A549 (cell line): ENCODE measurements at regions not wholly inside any gene's neighbourhood (a gene's known extent, or its start where the extent isn't known, plus 50 kb on each side); places are given as distances from the start of the nearest gene placed in this dataset.

Experiments
- ATAC-seq, 2 experiments: fragments of 200-7000 bp in 1 of 2; fragments of >200 bp in 1 of 2; cut with Nextera tagmentation in 1 of 2; cut with Tn5 transposase in 1 of 2; 3 replicates each; pipeline versions ENCODE4 v1.8.0 to v1.9.1; 2018 to 2020; ENCODE audit warnings: mild to moderate bottlenecking in 1 of 2, moderate library complexity in 1 of 2
- CTCF ChIA-PET: fragments of 300-600 bp; sonication (Branson Sonifier 250); formaldehyde crosslinking; extraction: SDS; loops from one replicate; lab custom pipeline; 2021; ENCODE audit warnings: antibody characterized with exemption, inconsistent platforms; lab: Yijun Ruan, JAX
- POLR2A ChIA-PET: fragments of 350-600 bp; formaldehyde crosslinking; extraction: SDS; loops from one replicate; lab custom pipeline; 2021; ENCODE audit warnings: antibody characterized with exemption, inconsistent platforms; lab: Yijun Ruan, JAX
- DNase-seq, 2 experiments: peaks; one replicate each; pipeline versions ENCODE4 v3.0.0 to v3.0.0-alpha.2; 2011 to 2016; ENCODE audit warnings: low read depth in 1 of 2, low spot score in 1 of 2
- FAIRE-seq: peaks from 2 replicates; lab custom pipeline; 2011; peaks lifted over from hg19 to GRCh38; lab: Jason Lieb, UNC
- H3K27ac ChIP-seq, 2 experiments: fragments of >200 bp; sonication (Bioruptor Twin); formaldehyde crosslinking; 3 replicates each; pipeline ENCODE4 v1.5.1; 2016 to 2017
- H3K4me1 ChIP-seq: fragments of >200 bp; sonication (Bioruptor Twin); formaldehyde crosslinking; 3 replicates; pipeline ENCODE4 v1.6.1; 2016
- H3K4me2 ChIP-seq: fragments of >200 bp; sonication (Bioruptor Twin); formaldehyde crosslinking; 3 replicates; pipeline ENCODE4 v1.6.1; 2016
- H3K4me3 ChIP-seq: fragments of >200 bp; sonication (Bioruptor Twin); formaldehyde crosslinking; 3 replicates; pipeline ENCODE4 v1.5.1; 2016
- H3K9me3 ChIP-seq: fragments of >200 bp; sonication (Bioruptor Twin); formaldehyde crosslinking; 3 replicates; pipeline ENCODE4 v1.6.1; 2016
- BHLHE40 ChIP-seq: IDR thresholded peaks from 2 replicates; pipeline ENCODE4 v1.6.1; 2012; ENCODE audit warnings: low read depth, low read length, inconsistent platforms
- CBX8 ChIP-seq: fragments of 200-600 bp; sonication (generic); IDR thresholded peaks from 2 replicates; pipeline ENCODE4 v1.6.1; 2016
- CEBPB ChIP-seq, 2 experiments: fragments of >200 bp in 1 of 2; sonication (Bioruptor Twin) in 1 of 2; formaldehyde crosslinking in 1 of 2; IDR thresholded peaks; 2 replicates each; pipeline ENCODE4 v1.6.1; 2012 to 2016
- EP300 ChIP-seq, 2 experiments: fragments of >200 bp; sonication (Bioruptor Twin); formaldehyde crosslinking; IDR thresholded peaks; 2 replicates in 1 of 2; 3 replicates in 1 of 2; pipeline ENCODE4 v1.6.1; 2016 to 2017
- FOXS1 ChIP-seq: fragments of 250-450 bp; sonication (Bioruptor Pico); IDR thresholded peaks from 2 replicates; pipeline ENCODE4 v1.5.0; 2020; ENCODE audit warnings: mild to moderate bottlenecking, moderate library complexity
- HEYL ChIP-seq: fragments of 250-450 bp; sonication (Bioruptor Pico); IDR thresholded peaks from 2 replicates; pipeline ENCODE4 v1.8.0; 2021; ENCODE audit warnings: mild to moderate bottlenecking, moderate library complexity
- HOXB13 ChIP-seq: fragments of 250-450 bp; sonication (Bioruptor Pico); IDR thresholded peaks from 2 replicates; pipeline ENCODE4 v1.5.0; 2020; ENCODE audit warnings: low read depth, mild to moderate bottlenecking, moderate library complexity
- JUNB ChIP-seq: fragments of >200 bp; sonication (Bioruptor Twin); formaldehyde crosslinking; IDR thresholded peaks from 2 replicates; pipeline ENCODE4 v1.6.1; 2016
- KDM1A ChIP-seq: fragments of 200-600 bp; sonication (generic); IDR thresholded peaks from 2 replicates; pipeline ENCODE4 v1.6.1; 2016; ENCODE audit warnings: low read depth, mild to moderate bottlenecking
- KDM5A ChIP-seq: fragments of 200-600 bp; sonication (generic); IDR thresholded peaks from 2 replicates; pipeline ENCODE4 v1.6.1; 2016; ENCODE audit warnings: antibody characterized with exemption, mild to moderate bottlenecking
- MAFK ChIP-seq: fragments of 450-650 bp; IDR thresholded peaks from 2 replicates; pipeline ENCODE4 v1.6.1; 2014; ENCODE audit not compliant: partially characterized antibody
- NFE2L2 ChIP-seq: fragments of 150-350 bp; conservative IDR thresholded peaks from 2 replicates; pipeline ENCODE4 v1.6.1; 2014; ENCODE audit warnings: low read length
- RAD21 ChIP-seq, 2 experiments: fragments of >200 bp in 1 of 2; sonication (Bioruptor Twin) in 1 of 2; formaldehyde crosslinking in 1 of 2; IDR thresholded peaks in 1 of 2; conservative IDR thresholded peaks in 1 of 2; 2 replicates in 1 of 2; 3 replicates in 1 of 2; pipeline ENCODE4 v1.6.1; 2012 to 2018; ENCODE audit warnings: inconsistent platforms in 1 of 2
- TP53 ChIP-seq: fragments of 250-450 bp; sonication (Bioruptor Pico); IDR thresholded peaks from 2 replicates; pipeline ENCODE4 v1.5.0; 2021; ENCODE audit warnings: mild to moderate bottlenecking, moderate library complexity
- ZFP36 ChIP-seq: fragments of 450-650 bp; IDR thresholded peaks from 2 replicates; pipeline ENCODE4 v1.6.1; 2014; ENCODE audit warnings: borderline replicate concordance; ENCODE audit not compliant: partially characterized antibody
- ZSCAN20 ChIP-seq: fragments of 250-450 bp; sonication (Bioruptor Pico); IDR thresholded peaks from 2 replicates; pipeline ENCODE4 v1.8.0; 2022; ENCODE audit warnings: mild to moderate bottlenecking, moderate library complexity
- WGBS: methylation state at CpG from one replicate; pipeline ENCODE4 v1.1.6; 2017; ENCODE audit errors: missing lambda C conversion rate; 5-methylcytosine and 5-hydroxymethylcytosine counted together
- TF ChIP-seq, protein P1 (sequence below): fragments of 150-350 bp; IDR thresholded peaks from 2 replicates; pipeline ENCODE4 v1.6.1; 2014; ENCODE audit warnings: low read depth, mild to moderate bottlenecking, low read length
- TF ChIP-seq, protein P2 (sequence below): IDR thresholded peaks from 2 replicates; pipeline ENCODE4 v1.6.1; 2012
- TF ChIP-seq, protein P3 (sequence below): fragments of 450-650 bp; IDR thresholded peaks from 2 replicates; pipeline ENCODE4 v1.6.1; 2014; ENCODE audit warnings: antibody characterized with exemption
- TF ChIP-seq, protein P4 (sequence below): fragments of >200 bp; sonication (Bioruptor Twin); formaldehyde crosslinking; IDR thresholded peaks from 3 replicates; pipeline ENCODE4 v1.6.1; 2016
- TF ChIP-seq, protein P5 (sequence below): IDR thresholded peaks from 2 replicates; pipeline ENCODE4 v1.6.1; 2012; ENCODE audit warnings: low read depth, borderline replicate concordance
- TF ChIP-seq, protein P6 (sequence below): fragments of >200 bp; sonication (Bioruptor Twin); formaldehyde crosslinking; IDR thresholded peaks from 3 replicates; pipeline ENCODE4 v1.5.1; 2016

DNA sequence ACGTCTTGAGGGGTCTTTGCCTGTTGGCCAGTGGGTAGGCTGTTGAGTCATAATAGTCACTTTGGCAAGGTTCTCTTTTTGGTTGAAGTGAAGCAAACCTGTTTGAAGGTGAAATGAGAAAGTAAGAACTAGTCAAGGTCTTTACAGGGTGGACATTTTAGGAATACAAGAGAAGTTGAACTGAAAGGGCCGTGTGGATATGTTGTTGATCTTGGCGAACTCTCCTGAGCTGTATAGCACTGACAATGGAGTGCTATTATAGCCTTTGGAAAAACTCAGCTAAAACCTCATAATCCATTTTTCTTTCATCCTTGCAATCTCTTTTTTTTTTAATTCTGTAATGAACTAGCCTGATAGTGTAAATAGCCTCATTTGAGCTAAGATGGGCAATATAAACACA, 248.1 kb downstream of the MEIS1 start:
- H3K27ac ChIP-seq, result no peak overlapping the region
- H3K4me1 ChIP-seq, result no peaks in the 10 kb centered on the region
- H3K4me2 ChIP-seq, result no peak overlapping the region
- no peak for ATAC-seq
- no peak for TF ChIP-seq NFE2L2
- no peak for TF ChIP-seq KDM1A
- TF ChIP-seq, protein P1, sequence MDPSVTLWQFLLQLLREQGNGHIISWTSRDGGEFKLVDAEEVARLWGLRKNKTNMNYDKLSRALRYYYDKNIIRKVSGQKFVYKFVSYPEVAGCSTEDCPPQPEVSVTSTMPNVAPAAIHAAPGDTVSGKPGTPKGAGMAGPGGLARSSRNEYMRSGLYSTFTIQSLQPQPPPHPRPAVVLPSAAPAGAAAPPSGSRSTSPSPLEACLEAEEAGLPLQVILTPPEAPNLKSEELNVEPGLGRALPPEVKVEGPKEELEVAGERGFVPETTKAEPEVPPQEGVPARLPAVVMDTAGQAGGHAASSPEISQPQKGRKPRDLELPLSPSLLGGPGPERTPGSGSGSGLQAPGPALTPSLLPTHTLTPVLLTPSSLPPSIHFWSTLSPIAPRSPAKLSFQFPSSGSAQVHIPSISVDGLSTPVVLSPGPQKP, result no peak
- TF ChIP-seq, all 56 proteins: peak for 0
- H3K9me3 ChIP-seq, result no peaks in the 10 kb centered on the region
- no peak for FAIRE-seq
- POLR2A ChIA-PET, result no interaction called here
- 16% methylated on average over 3 of the region's 3 CpGs for WGBS
- no peak for DNase-seq
- CTCF ChIA-PET, result interaction anchor here (0.7 kb wide), 1 partner anchor 1157 kb away, joined by 3 read pairs; no protein-coding TSS in a partner anchor
- no peak overlapping the region for H3K4me3 ChIP-seq

DNA sequence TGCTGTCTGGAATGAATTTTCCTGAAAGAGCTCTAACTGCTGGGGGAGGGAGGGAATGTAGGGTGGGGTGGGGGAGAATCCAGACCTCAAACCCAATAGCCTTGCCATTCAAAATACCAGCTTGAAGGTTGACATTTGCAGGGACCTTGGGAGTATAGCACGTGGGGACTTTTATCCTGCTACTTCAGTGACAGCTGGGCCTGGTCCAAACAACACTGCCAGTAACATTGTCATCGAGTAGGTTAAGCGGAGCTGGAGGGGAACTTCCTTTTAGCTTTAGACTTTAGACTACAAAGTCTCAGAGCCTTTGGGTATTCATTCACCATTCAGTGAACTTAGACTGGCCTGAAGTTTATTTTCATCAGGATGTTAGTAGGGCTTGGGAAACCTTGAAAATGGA, 248.7 kb downstream of the MEIS1 start:
- no peak overlapping the region for H3K27ac ChIP-seq
- WGBS, result 24% methylated on average over 3 of the region's 3 CpGs
- H3K4me3 ChIP-seq, result no peak overlapping the region
- FAIRE-seq, result no peak
- no peak for TF ChIP-seq MAFK
- TF ChIP-seq, protein P2, sequence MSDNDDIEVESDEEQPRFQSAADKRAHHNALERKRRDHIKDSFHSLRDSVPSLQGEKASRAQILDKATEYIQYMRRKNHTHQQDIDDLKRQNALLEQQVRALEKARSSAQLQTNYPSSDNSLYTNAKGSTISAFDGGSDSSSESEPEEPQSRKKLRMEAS, result no peak
- TF ChIP-seq, all 56 proteins: peak for 0
- ChIA-PET CTCF (interaction anchor here (0.7 kb wide), 1 partner anchor 1156 kb away, joined by 3 read pairs; no protein-coding TSS in a partner anchor), POLR2A (no interaction called here)
- ATAC-seq, result no peak
- H3K4me1 ChIP-seq, result no peaks in the 10 kb centered on the region
- no peak overlapping the region for H3K4me2 ChIP-seq
- H3K9me3 ChIP-seq, result no peaks in the 10 kb centered on the region
- no peak for DNase-seq

DNA sequence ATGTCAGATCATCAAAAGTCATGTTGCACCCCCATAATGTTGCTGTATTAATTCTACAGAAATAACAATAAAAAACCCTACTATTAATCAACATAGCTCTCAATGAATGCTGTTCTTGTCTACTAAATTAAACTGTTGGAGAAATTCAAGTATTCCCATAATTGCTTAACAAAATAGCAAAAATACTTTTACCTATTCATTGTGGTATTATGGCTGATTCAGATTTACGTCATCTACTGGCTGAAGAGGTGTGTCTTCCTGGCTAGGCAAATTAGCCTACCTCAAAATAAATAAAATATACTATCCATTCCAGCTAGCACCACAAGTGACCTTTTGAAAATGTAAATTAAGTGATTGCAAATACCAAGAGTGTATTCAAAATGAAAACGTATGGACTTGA, 249.4 kb downstream of the MEIS1 start:
- Histone ChIP-seq H3K9me3 (no peaks in the 10 kb centered on the region), H3K4me3 (no peak overlapping the region), H3K27ac (no peak overlapping the region), H3K4me1 (no peaks in the 10 kb centered on the region), H3K4me2 (no peak overlapping the region)
- no peak for TF ChIP-seq KDM5A
- no peak for TF ChIP-seq HEYL (CRISPR knock-in tag)
- TF ChIP-seq, protein P3, sequence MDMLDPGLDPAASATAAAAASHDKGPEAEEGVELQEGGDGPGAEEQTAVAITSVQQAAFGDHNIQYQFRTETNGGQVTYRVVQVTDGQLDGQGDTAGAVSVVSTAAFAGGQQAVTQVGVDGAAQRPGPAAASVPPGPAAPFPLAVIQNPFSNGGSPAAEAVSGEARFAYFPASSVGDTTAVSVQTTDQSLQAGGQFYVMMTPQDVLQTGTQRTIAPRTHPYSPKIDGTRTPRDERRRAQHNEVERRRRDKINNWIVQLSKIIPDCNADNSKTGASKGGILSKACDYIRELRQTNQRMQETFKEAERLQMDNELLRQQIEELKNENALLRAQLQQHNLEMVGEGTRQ, result no peak
- TF ChIP-seq FOXS1, result no peak
- no peak for TF ChIP-seq ZFP36
- TF ChIP-seq, protein P4, sequence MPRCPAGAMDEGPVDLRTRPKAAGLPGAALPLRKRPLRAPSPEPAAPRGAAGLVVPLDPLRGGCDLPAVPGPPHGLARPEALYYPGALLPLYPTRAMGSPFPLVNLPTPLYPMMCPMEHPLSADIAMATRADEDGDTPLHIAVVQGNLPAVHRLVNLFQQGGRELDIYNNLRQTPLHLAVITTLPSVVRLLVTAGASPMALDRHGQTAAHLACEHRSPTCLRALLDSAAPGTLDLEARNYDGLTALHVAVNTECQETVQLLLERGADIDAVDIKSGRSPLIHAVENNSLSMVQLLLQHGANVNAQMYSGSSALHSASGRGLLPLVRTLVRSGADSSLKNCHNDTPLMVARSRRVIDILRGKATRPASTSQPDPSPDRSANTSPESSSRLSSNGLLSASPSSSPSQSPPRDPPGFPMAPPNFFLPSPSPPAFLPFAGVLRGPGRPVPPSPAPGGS, result no peak
- TF ChIP-seq, protein P5, sequence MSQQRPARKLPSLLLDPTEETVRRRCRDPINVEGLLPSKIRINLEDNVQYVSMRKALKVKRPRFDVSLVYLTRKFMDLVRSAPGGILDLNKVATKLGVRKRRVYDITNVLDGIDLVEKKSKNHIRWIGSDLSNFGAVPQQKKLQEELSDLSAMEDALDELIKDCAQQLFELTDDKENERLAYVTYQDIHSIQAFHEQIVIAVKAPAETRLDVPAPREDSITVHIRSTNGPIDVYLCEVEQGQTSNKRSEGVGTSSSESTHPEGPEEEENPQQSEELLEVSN, result no peak
- TF ChIP-seq BHLHE40, result no peak
- TF ChIP-seq KDM1A, result no peak
- TF ChIP-seq CBX8, result no peak
- POLR2A ChIA-PET, result no interaction called here
- ATAC-seq, result no peak
- FAIRE-seq, result no peak
- WGBS, result 39% methylated on average over 2 of the region's 2 CpGs
- CTCF ChIA-PET, result no interaction called here
- no peak for DNase-seq

DNA sequence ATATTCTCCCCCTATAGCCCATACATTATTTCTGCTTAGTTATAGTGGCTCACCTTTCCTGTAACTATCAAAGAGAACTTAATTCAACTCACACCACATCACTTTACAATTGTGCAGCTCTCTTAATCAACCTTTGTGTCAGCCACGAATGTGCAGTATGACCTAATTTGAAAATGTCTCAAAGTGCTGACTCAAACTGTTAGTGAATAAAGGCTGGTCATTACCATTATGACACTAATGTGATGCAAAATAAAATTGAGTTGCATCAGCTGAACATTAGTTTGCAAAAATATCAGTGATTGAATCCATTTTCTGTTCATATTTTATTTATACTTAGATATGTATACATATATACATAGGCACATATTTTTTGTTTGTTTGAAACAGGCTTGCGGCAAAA, 251.8 kb downstream of the MEIS1 start:
- CTCF ChIA-PET, result no interaction called here
- Histone ChIP-seq H3K9me3 (no peaks in the 10 kb centered on the region), H3K27ac (no peak overlapping the region), H3K4me3 (no peak overlapping the region), H3K4me1 (no peaks in the 10 kb centered on the region), H3K4me2 (no peak overlapping the region)
- POLR2A ChIA-PET, result no interaction called here
- DNase-seq, result no peak
- FAIRE-seq, result peak; percentile 18
- whole genome bisulfite sequencing, result 45% methylated on average over 2 of the region's 2 CpGs
- ATAC-seq, result no peak
- TF ChIP-seq, protein P2, result no peak
- TF ChIP-seq RAD21 (conservative IDR thresholded peaks at IDR 0.05 in 1 of 2, IDR thresholded peaks at IDR 0.05 in 1 of 2), result no peak
- TF ChIP-seq CEBPB (IDR thresholded peaks at IDR 0.05), result no peak
- TF ChIP-seq ZSCAN20 (CRISPR knock-in tag), result no peak
- no peak for TF ChIP-seq EP300 (IDR thresholded peaks at IDR 0.05)
- TF ChIP-seq HOXB13, result no peak
- TF ChIP-seq TP53 (CRISPR knock-in tag), result no peak
- TF ChIP-seq, protein P3, result no peak
- TF ChIP-seq KDM1A, result no peak
- no peak for TF ChIP-seq JUNB
- TF ChIP-seq, protein P5, result no peak
- TF ChIP-seq, protein P6, sequence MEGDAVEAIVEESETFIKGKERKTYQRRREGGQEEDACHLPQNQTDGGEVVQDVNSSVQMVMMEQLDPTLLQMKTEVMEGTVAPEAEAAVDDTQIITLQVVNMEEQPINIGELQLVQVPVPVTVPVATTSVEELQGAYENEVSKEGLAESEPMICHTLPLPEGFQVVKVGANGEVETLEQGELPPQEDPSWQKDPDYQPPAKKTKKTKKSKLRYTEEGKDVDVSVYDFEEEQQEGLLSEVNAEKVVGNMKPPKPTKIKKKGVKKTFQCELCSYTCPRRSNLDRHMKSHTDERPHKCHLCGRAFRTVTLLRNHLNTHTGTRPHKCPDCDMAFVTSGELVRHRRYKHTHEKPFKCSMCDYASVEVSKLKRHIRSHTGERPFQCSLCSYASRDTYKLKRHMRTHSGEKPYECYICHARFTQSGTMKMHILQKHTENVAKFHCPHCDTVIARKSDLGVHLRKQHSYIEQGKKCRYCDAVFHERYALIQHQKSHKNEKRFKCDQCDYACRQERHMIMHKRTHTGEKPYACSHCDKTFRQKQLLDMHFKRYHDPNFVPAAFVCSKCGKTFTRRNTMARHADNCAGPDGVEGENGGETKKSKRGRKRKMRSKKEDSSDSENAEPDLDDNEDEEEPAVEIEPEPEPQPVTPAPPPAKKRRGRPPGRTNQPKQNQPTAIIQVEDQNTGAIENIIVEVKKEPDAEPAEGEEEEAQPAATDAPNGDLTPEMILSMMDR, result no peak
